ENCODE measurements at regions not wholly inside any gene's neighbourhood (a gene's known extent, or its start where the extent isn't known, plus 50 kb on each side); places are given as distances from the start of the nearest gene placed in this dataset.
A peak's percentile ranks its signal among the peaks of the same experiment; 100 is the strongest.

DNA sequence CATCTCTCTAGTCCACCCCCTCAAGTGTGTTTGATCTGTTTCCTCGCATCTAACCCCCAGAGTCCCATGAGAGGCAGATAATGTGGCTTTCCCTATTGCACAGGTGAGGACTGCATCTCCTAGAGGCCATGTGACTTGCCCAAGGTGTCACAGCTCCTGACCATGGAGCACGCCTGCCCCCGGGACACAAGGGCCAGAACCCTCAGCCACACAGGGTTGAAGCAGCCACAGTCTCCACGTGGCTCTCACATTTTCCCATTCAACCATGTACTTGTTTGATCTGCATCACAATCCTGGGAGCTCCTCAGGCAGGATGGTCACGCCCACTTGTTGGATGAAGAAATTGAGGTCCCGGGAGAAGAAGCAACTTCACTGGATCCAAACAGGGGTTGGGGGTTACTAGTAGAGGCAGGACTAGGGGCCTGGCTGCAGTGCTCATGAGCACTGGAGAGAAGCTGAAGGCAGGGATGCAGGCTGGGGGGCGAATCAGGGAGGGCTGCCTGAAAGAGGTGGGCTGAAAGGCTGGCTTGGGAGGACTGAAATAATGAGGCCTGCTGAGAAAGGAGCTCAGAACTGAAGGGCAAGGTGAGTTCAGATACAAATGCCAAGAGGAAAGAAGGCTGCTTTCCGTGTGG lies 207.9 kb downstream of the PTPRU start:
- peak in 1 of 2 donors; percentile 60 for DNase-seq (ENCODE audit: low spot score in 2 of 2)
- no peaks in the 10 kb centered on the region for H3K27me3 ChIP-seq
- H3K9me3 ChIP-seq, result no peaks in the 10 kb centered on the region
- TF ChIP-seq, protein P1, sequence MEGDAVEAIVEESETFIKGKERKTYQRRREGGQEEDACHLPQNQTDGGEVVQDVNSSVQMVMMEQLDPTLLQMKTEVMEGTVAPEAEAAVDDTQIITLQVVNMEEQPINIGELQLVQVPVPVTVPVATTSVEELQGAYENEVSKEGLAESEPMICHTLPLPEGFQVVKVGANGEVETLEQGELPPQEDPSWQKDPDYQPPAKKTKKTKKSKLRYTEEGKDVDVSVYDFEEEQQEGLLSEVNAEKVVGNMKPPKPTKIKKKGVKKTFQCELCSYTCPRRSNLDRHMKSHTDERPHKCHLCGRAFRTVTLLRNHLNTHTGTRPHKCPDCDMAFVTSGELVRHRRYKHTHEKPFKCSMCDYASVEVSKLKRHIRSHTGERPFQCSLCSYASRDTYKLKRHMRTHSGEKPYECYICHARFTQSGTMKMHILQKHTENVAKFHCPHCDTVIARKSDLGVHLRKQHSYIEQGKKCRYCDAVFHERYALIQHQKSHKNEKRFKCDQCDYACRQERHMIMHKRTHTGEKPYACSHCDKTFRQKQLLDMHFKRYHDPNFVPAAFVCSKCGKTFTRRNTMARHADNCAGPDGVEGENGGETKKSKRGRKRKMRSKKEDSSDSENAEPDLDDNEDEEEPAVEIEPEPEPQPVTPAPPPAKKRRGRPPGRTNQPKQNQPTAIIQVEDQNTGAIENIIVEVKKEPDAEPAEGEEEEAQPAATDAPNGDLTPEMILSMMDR (IDR thresholded peaks at IDR 0.05), result no peak
- no peaks in the 10 kb centered on the region for H3K4me1 ChIP-seq
- intact Hi-C loops (cut with DNase I), result no loop called here
- H3K4me3 ChIP-seq, result no peak overlapping the region
- H3K36me3 ChIP-seq, result no peaks in the 10 kb centered on the region
- H3K27ac ChIP-seq, result no peak overlapping the region

DNA sequence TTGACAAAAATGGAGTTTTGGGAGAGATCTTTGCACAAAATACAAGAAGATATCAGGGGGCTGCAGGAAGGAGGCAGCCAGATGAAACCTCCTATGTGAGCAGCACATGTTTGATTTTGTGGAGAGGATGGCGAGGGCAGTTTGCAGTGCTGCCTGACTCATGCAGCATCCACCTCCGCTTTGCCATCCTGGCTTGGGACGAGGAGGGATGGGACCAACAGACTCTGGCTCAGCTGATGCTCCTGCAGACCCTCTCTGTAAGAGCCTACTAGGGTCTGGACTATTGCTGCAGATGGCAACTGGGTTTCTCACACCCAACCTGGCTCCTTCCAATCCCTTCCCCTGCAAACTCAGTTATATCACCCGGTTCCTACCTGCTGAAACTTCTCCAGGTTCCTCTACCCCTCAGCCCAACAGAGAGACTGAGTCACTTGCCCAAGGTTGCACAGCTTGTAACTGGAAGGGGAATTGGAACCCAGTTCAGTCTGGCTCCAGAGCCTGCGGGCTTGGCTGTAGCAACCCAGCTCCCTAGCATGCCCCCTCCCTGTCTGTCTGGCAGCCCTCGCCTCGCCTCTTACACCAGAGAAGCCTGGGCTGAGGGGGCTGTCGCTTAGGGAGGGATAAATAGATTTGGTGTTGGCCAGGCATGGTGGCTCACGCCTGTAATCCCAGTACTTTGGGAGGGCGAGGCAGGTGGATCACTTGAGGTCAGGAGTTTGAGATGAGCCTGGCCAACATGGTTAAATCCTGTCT lies 205.8 kb downstream of the PTPRU start:
- peak in 1 of 2 donors; percentile 34 for DNase-seq (ENCODE audit: low spot score in 2 of 2)
- Histone ChIP-seq H3K9me3 (no peaks in the 10 kb centered on the region), H3K4me3 (no peak overlapping the region), H3K27me3 (no peaks in the 10 kb centered on the region), H3K4me1 (no peaks in the 10 kb centered on the region), H3K27ac (no peak overlapping the region), H3K36me3 (no peaks in the 10 kb centered on the region)
- intact Hi-C loops (cut with DNase I), result no loop called here
- TF ChIP-seq, protein P1 (IDR thresholded peaks at IDR 0.05), result no peak

DNA sequence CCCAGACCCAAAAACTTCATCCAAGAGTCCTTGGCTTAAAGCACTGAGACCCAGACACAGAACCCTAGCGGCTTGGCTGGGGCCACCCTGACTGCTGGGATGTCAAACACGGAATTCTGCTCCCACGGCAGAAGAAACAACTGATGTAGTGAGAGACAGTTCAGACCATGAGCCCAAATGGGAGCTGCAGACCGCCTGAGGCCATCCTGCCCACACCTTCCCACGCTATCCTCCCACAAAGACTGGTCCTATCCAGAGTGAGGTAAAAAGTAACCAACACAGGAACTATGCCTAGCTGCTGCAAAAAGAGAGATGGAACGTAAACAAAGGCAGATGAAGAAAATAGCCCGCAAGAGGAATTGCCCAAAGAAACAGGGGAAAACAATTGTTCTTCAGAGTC lies 203.3 kb downstream of the PTPRU start:
- H3K4me3 ChIP-seq, result no peak overlapping the region
- peak in 1 of 2 donors; percentile 4 for DNase-seq (ENCODE audit: low spot score in 2 of 2)
- no peaks in the 10 kb centered on the region for H3K27me3 ChIP-seq
- TF ChIP-seq, protein P1 (IDR thresholded peaks at IDR 0.05), result no peak
- intact Hi-C loops (cut with DNase I), result no loop called here
- no peaks in the 10 kb centered on the region for H3K36me3 ChIP-seq
- no peaks in the 10 kb centered on the region for H3K4me1 ChIP-seq
- no peaks in the 10 kb centered on the region for H3K9me3 ChIP-seq
- no peak overlapping the region for H3K27ac ChIP-seq

DNA sequence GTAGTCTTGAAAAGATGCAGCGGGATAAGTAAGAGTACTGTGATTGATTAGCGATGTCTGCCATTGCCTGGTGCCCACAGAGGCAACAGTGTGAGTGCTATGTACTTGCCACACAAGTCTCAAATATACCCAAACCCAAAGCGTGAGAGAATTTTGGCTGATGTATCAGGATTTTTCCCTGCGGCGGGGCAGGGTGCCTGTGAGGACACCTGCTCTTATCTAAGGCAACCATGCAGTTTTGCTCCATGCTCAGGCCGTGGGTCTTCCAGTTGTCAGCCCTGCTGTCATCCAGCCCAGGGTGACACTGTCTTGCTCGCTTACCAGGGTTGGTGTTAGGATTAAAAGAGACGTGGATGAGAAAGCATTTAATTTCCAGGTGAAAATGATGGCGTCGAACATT lies 202.7 kb downstream of the PTPRU start:
- TF ChIP-seq, protein P1 (IDR thresholded peaks at IDR 0.05), result no peak
- Histone ChIP-seq H3K36me3 (no peaks in the 10 kb centered on the region), H3K27ac (no peak overlapping the region), H3K4me3 (no peak overlapping the region), H3K4me1 (no peaks in the 10 kb centered on the region), H3K9me3 (no peaks in the 10 kb centered on the region), H3K27me3 (no peaks in the 10 kb centered on the region)
- no peak for DNase-seq (ENCODE audit: low spot score in 2 of 2)
- intact Hi-C loops (cut with DNase I), result no loop called here

DNA sequence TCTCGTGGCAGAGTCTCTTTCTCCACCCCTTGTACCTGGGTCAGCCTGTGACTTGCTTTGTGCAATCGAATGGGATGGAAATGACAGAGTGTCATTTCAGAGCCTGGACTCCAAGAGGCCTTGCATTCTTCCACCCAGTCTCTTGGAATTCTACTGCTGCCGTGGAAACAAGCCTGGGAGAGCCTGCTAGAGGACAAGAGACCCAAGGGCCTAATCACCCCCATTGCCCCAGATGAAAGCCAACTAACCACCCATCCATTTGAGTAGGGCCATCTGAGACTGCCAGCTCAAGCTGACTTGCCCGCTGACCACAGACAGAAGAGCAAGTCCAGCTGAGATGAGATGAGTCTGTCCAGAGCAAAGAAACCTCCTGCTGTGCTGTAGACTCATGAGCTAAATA lies 201.6 kb downstream of the PTPRU start:
- H3K27me3 ChIP-seq, result no peaks in the 10 kb centered on the region
- DNase-seq (ENCODE audit: low spot score in 2 of 2), result no peak
- H3K4me1 ChIP-seq, result no peaks in the 10 kb centered on the region
- TF ChIP-seq, protein P1 (IDR thresholded peaks at IDR 0.05), result no peak
- H3K9me3 ChIP-seq, result no peaks in the 10 kb centered on the region
- no peaks in the 10 kb centered on the region for H3K36me3 ChIP-seq
- intact Hi-C loops (cut with DNase I), result no loop called here
- no peak overlapping the region for H3K27ac ChIP-seq
- no peak overlapping the region for H3K4me3 ChIP-seq
